CD4-positive, CD25-positive, alpha-beta regulatory T cell (primary cell): ENCODE measurements at regions not wholly inside any gene's neighbourhood (a gene's known extent, or its start where the extent isn't known, plus 50 kb on each side); places are given as distances from the start of the nearest gene placed in this dataset.
"Not testable (repeated sequence)": the region's sequence is repeated elsewhere in the genome, so short reads cannot be mapped to it uniquely, and the experiment has no call there.

ENCODE experiments used
- ATAC-seq, 2 donors: fragments of 150-1000 bp; cut with Tn5 transposase; one replicate each; pipeline ENCODE4 v1.10.0; 2021; ENCODE audit warnings: low read depth in 2 of 2, moderate number of reproducible peaks in 2 of 2, moderate library complexity in 1 of 2
- DNase-seq, 3 donors: peaks; one replicate each; pipeline versions ENCODE4 v3.0.0 to v3.0.0-alpha.2; 2012 to 2022; ENCODE audit warnings: mixed read lengths in 1 of 3
- H3K27ac ChIP-seq: one replicate; pipeline ENCODE4 v1.7.0; 2013; ENCODE audit warnings: mild to moderate bottlenecking, low read length; ENCODE audit not compliant: insufficient read depth, poor library complexity, severe bottlenecking
- H3K27me3 ChIP-seq: one replicate; pipeline ENCODE4 v1.7.0; 2013; ENCODE audit warnings: low read length; ENCODE audit not compliant: control insufficient read depth, insufficient read depth
- H3K36me3 ChIP-seq: one replicate; pipeline ENCODE4 v1.7.0; 2013; ENCODE audit warnings: mild to moderate bottlenecking, low read length, moderate library complexity; ENCODE audit not compliant: control insufficient read depth, insufficient read depth
- H3K4me1 ChIP-seq: 2 replicates; pipeline ENCODE4 v1.7.0; 2013; ENCODE audit warnings: mild to moderate bottlenecking, low read length; ENCODE audit not compliant: insufficient read depth, control insufficient read depth, poor library complexity, severe bottlenecking
- H3K4me3 ChIP-seq: one replicate; pipeline ENCODE4 v1.7.0; 2013; ENCODE audit warnings: low read depth, mild to moderate bottlenecking, low read length, moderate library complexity
- H3K9me3 ChIP-seq, 2 experiments: 1 replicate in 1 of 2; 2 replicates in 1 of 2; pipeline ENCODE4 v1.7.0; 2013; ENCODE audit warnings: low read length in 2 of 2, mild to moderate bottlenecking in 1 of 2, moderate library complexity in 1 of 2; ENCODE audit not compliant: control insufficient read depth in 2 of 2
- H3K27ac Mint-ChIP-seq, 3 donors: one replicate each; pipeline ENCODE4 v1.8.0; 2020 to 2022; ENCODE audit warnings: mild to moderate bottlenecking in 3 of 3, mixed read lengths in 3 of 3, moderate library complexity in 2 of 3
- H3K27me3 Mint-ChIP-seq: one replicate; pipeline ENCODE4 v1.8.0; 2022; ENCODE audit warnings: mild to moderate bottlenecking, mixed read lengths
- H3K36me3 Mint-ChIP-seq: one replicate; pipeline ENCODE4 v1.8.0; 2020; ENCODE audit warnings: mixed read lengths
- H3K4me1 Mint-ChIP-seq, 4 donors: one replicate each; pipeline ENCODE4 v1.8.0; 2020 to 2022; ENCODE audit warnings: mixed read lengths in 4 of 4, mild to moderate bottlenecking in 1 of 4
- H3K4me3 Mint-ChIP-seq, 4 donors: one replicate each; pipeline ENCODE4 v1.8.0; 2020 to 2022; ENCODE audit warnings: mild to moderate bottlenecking in 4 of 4, mixed read lengths in 4 of 4, moderate library complexity in 3 of 4
- H3K9me3 Mint-ChIP-seq, 7 donors: one replicate each; pipeline ENCODE4 v1.8.0; 2020 to 2022; ENCODE audit warnings: mixed read lengths in 7 of 7, mild to moderate bottlenecking in 3 of 7, moderate library complexity in 2 of 7

GRCh38 chr6:14888575-14889000 is 357.3 kb upstream of the JARID2 start:
- H3K27me3 Mint-ChIP-seq, result peaks cover 16% of the 10 kb centered on the region
- H3K36me3 ChIP-seq, result no peaks in the 10 kb centered on the region
- no peak for ATAC-seq
- H3K4me1 Mint-ChIP-seq, result no peaks in the 10 kb centered on the region
- no peak overlapping the region for H3K27ac ChIP-seq
- DNase-seq, result no peak
- H3K27me3 ChIP-seq, result peaks cover 2% of the 10 kb centered on the region
- H3K4me1 ChIP-seq, result no peaks in the 10 kb centered on the region
- no peak overlapping the region for H3K4me3 Mint-ChIP-seq
- no peaks in the 10 kb centered on the region for H3K36me3 Mint-ChIP-seq
- no peak overlapping the region for H3K27ac Mint-ChIP-seq
- no peaks in the 10 kb centered on the region for H3K9me3 ChIP-seq
- peaks cover 0 to 3% (median 0%) of the 10 kb centered on the region in 7 donors for H3K9me3 Mint-ChIP-seq
- no peak overlapping the region for H3K4me3 ChIP-seq

DNA sequence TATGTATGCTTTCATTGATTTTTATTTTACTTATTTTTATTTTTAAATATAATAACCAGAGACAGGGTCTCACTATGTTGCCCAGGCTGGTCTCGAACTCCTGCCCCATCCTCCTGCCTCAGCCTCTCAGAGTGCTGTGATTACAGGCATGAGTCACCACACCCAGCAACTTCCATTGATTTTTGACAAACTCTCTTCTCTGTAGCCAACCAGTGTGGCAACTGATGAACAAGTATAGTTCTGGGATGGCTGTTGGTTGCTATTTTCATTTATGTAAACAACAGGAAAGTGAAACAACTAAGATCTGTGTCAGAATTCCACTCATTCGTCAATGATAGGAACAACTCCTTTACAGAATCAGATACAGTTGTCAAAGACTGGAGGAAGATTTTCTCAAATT is 356.7 kb upstream of the JARID2 start:
- Histone ChIP-seq H3K4me1 (no peaks in the 10 kb centered on the region), H3K27ac (no peak overlapping the region), H3K9me3 (no peaks in the 10 kb centered on the region), H3K27me3 (peaks cover 2% of the 10 kb centered on the region), H3K36me3 (no peaks in the 10 kb centered on the region), H3K4me3 (no peak overlapping the region)
- Mint-ChIP-seq H3K4me1 (no peaks in the 10 kb centered on the region), H3K27ac (no peak overlapping the region), H3K9me3 (peaks cover 0 to 3% (median 0%) of the 10 kb centered on the region in 7 donors), H3K4me3 (no peak overlapping the region), H3K27me3 (peaks cover 16% of the 10 kb centered on the region), H3K36me3 (no peaks in the 10 kb centered on the region)
- DNase-seq (no peak), ATAC-seq (no peak)

- ATAC-seq (no peak), DNase-seq (no peak)
- Histone ChIP-seq H3K9me3 (no peaks in the 10 kb centered on the region), H3K4me1 (no peaks in the 10 kb centered on the region), H3K27ac (no peak overlapping the region), H3K4me3 (no peak overlapping the region), H3K27me3 (peaks cover 2% of the 10 kb centered on the region), H3K36me3 (no peaks in the 10 kb centered on the region)
- H3K4me3 Mint-ChIP-seq, result no peak overlapping the region
- no peaks in the 10 kb centered on the region for H3K36me3 Mint-ChIP-seq
- peaks cover 0 to 3% (median 0%) of the 10 kb centered on the region in 7 donors for H3K9me3 Mint-ChIP-seq
- H3K27me3 Mint-ChIP-seq, result peaks cover 16% of the 10 kb centered on the region
- no peaks in the 10 kb centered on the region for H3K4me1 Mint-ChIP-seq
- H3K27ac Mint-ChIP-seq, result no peak overlapping the region
Observed at GRCh38 chr6:14889611-14890593, 356.0 kb upstream of the JARID2 start.

DNA sequence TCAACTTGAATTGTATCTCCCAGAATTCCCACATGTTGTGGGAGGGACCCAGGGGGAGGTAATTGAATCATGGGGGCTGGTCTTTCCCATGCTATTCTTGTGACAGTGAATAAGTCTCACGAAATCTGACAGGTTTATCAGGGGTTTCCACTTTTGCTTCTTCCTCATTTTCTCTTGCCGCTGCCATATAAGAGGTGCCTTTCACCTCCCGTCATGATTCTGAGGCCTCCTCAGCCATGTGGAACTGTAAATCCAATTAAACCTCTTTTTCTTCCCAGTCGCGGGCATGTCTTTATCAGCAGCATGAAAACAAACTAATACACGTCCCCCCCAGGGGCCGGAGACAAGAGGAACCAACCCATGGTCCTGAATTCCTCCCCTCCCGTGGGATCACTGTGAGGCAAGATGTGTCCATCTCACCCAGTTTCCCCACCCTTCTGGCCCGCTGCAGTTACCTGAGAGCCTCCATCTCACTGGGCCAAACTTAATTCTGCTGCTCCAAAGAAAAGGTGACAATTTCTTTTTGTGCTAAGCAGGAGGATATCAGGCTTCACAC is 354.0 kb upstream of the JARID2 start:
- H3K27ac Mint-ChIP-seq, H3K4me3 ChIP-seq, H3K4me1 Mint-ChIP-seq, ATAC-seq, H3K36me3 Mint-ChIP-seq, H3K4me3 Mint-ChIP-seq, H3K27me3 ChIP-seq, H3K9me3 Mint-ChIP-seq, DNase-seq, H3K27ac ChIP-seq, H3K4me1 ChIP-seq, H3K9me3 ChIP-seq, H3K36me3 ChIP-seq: not testable (repeated sequence)
- peaks cover 16% of the 10 kb centered on the region for H3K27me3 Mint-ChIP-seq

DNA sequence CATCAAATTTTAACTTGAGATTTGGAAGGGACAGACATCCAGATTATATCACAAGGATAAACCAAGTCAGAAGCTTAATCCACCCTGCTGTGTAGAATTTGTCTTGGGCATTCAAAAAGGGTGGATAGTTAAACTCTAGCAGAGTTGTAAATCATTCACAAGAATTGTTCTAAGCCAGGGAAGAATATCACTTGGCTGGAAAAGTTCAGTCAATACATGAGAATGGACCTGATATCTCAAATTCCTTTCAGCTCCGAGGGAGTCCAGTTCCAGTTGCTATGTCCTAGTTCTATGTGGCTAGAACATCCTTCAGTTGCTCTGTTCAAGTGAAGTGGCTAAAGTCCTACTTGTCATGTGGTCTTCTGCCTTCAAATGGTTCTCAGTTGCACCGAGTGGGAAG is 351.8 kb upstream of the JARID2 start:
- Histone ChIP-seq H3K27ac (no peak overlapping the region), H3K9me3 (no peaks in the 10 kb centered on the region), H3K4me1 (no peaks in the 10 kb centered on the region), H3K4me3 (no peak overlapping the region), H3K36me3 (no peaks in the 10 kb centered on the region), H3K27me3 (peaks cover 2% of the 10 kb centered on the region)
- no peak for ATAC-seq
- Mint-ChIP-seq H3K27ac (no peak overlapping the region), H3K4me3 (no peak overlapping the region), H3K36me3 (no peaks in the 10 kb centered on the region), H3K4me1 (no peaks in the 10 kb centered on the region), H3K9me3 (no peaks in the 10 kb centered on the region), H3K27me3 (peaks cover 17% of the 10 kb centered on the region)
- no peak for DNase-seq

DNA sequence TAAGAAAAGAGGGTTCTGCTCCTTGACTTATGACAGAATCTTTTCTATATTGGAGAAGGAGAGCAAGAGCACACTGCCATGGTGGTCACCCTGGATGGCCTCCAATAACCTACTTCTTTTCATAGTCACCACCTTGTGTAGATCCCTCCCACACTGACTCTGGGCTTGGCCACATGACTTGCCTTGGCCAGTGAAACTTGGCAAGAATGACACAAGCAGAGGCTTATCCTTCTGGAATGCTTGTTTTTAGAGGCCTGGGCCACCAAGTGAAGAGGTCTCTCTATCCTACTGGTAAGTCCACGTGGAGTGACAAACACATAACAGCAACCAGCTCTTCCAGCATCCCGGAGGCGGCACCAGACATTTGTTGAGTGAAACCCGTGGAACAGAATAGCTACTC is 349.4 kb upstream of the JARID2 start:
- ATAC-seq (no peak), DNase-seq (no peak)
- Histone ChIP-seq H3K27me3 (peaks cover 2% of the 10 kb centered on the region), H3K36me3 (no peaks in the 10 kb centered on the region), H3K27ac (no peak overlapping the region), H3K9me3 (no peaks in the 10 kb centered on the region), H3K4me3 (no peak overlapping the region), H3K4me1 (no peaks in the 10 kb centered on the region)
- Mint-ChIP-seq H3K4me1 (no peaks in the 10 kb centered on the region), H3K36me3 (no peaks in the 10 kb centered on the region), H3K9me3 (no peaks in the 10 kb centered on the region), H3K4me3 (no peak overlapping the region), H3K27ac (no peak overlapping the region), H3K27me3 (peaks cover 15% of the 10 kb centered on the region)

DNA sequence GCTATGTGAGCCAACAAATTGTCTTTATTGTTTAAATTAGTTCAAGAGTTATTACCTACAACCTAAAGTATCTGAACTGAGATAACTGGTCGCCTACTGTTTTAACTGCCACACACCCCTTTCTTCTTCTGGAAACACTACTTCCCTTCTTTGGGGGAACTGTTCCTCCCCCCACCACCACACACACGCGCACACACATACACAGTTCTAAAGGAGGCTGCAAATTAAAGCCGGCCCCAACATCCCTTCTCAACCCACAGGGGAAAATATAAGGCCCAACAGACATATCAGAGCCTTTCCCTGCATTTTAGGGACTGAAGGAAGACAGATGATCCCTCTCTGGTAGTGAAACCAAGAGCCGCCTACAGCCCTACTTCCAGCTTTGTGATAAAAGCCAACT is 348.0 kb upstream of the JARID2 start:
- H3K4me3 ChIP-seq, result no peak overlapping the region
- peaks cover 2% of the 10 kb centered on the region for H3K27me3 ChIP-seq
- H3K27ac ChIP-seq, result no peak overlapping the region
- H3K9me3 ChIP-seq, result no peaks in the 10 kb centered on the region
- Mint-ChIP-seq H3K4me3 (no peak overlapping the region), H3K9me3 (no peaks in the 10 kb centered on the region), H3K27ac (peak overlapping the region in 1 of 3 donors; percentile 40), H3K4me1 (no peaks in the 10 kb centered on the region), H3K27me3 (peaks cover 5% of the 10 kb centered on the region), H3K36me3 (no peaks in the 10 kb centered on the region)
- ATAC-seq (no peak), DNase-seq (no peak)
- no peaks in the 10 kb centered on the region for H3K36me3 ChIP-seq
- no peaks in the 10 kb centered on the region for H3K4me1 ChIP-seq

- not testable (repeated sequence) for DNase-seq, H3K27me3 Mint-ChIP-seq, H3K9me3 ChIP-seq, H3K4me1 Mint-ChIP-seq, H3K4me3 ChIP-seq, H3K9me3 Mint-ChIP-seq, H3K27ac Mint-ChIP-seq, ATAC-seq, H3K4me1 ChIP-seq, H3K27me3 ChIP-seq, H3K27ac ChIP-seq, H3K4me3 Mint-ChIP-seq, H3K36me3 ChIP-seq, H3K36me3 Mint-ChIP-seq
Observed at GRCh38 chr6:14899441-14899840, 346.4 kb upstream of the JARID2 start.
